OCI-M1 (cell line): ENCODE measurements at regions not wholly inside any gene's neighbourhood (a gene's known extent, or its start where the extent isn't known, plus 50 kb on each side); places are given as distances from the start of the nearest gene placed in this dataset.
A peak's percentile ranks its signal among the peaks of the same experiment; 100 is the strongest.

Experiments used
- DNase-seq: peaks from one replicate; lab custom pipeline; 2025; lab: John Stamatoyannopoulos, UW

- no peak for DNase-seq
Measured at GRCh38 chr11:104338186-104338585, 174.2 kb upstream of the PDGFD start.

GRCh38 chr11:104337273-104337672 is 173.3 kb upstream of the PDGFD start:
- DNase-seq, result no peak

GRCh38 chr11:104333977-104334376 is 170.0 kb upstream of the PDGFD start:
- DNase-seq, result peak; percentile 4

GRCh38 chr11:104332110-104332509 is 168.2 kb upstream of the PDGFD start:
- peak; percentile 0 for DNase-seq

GRCh38 chr11:104329078-104329665 is 165.2 kb upstream of the PDGFD start:
- no peak for DNase-seq

- no peak for DNase-seq
Measured at GRCh38 chr11:104328512-104328907, 164.6 kb upstream of the PDGFD start.

- DNase-seq, result no peak
Measured at GRCh38 chr11:104327861-104328511, 164.0 kb upstream of the PDGFD start.

GRCh38 chr11:104325093-104325492 is 161.1 kb upstream of the PDGFD start:
- DNase-seq, result no peak

GRCh38 chr11:104324276-104324675 is 160.3 kb upstream of the PDGFD start:
- DNase-seq, result no peak

GRCh38 chr11:104323841-104324240 is 159.9 kb upstream of the PDGFD start:
- no peak for DNase-seq

- DNase-seq, result no peak
Measured at GRCh38 chr11:104322696-104323095, 158.7 kb upstream of the PDGFD start.

GRCh38 chr11:104320956-104321355 is 157.0 kb upstream of the PDGFD start:
- DNase-seq, result no peak

- DNase-seq, result no peak
Measured at GRCh38 chr11:104320097-104320496, 156.2 kb upstream of the PDGFD start.

GRCh38 chr11:104319396-104319795 is 155.4 kb upstream of the PDGFD start:
- DNase-seq, result no peak

GRCh38 chr11:104306862-104307474 is 143.0 kb upstream of the PDGFD start:
- no peak for DNase-seq

GRCh38 chr11:104301776-104302175 is 137.8 kb upstream of the PDGFD start:
- no peak for DNase-seq

- no peak for DNase-seq
Measured at GRCh38 chr11:104291646-104292045, 127.7 kb upstream of the PDGFD start.

- DNase-seq, result no peak
Measured at GRCh38 chr11:104286129-104286528, 122.2 kb upstream of the PDGFD start.

GRCh38 chr11:104279587-104279986 is 115.6 kb upstream of the PDGFD start:
- no peak for DNase-seq

GRCh38 chr11:104275992-104276391 is 112.0 kb upstream of the PDGFD start:
- DNase-seq, result peak; percentile 1

- DNase-seq, result no peak
Measured at GRCh38 chr11:104260456-104260855, 96.5 kb upstream of the PDGFD start.

- no peak for DNase-seq
Measured at GRCh38 chr11:104259121-104259610, 95.2 kb upstream of the PDGFD start.

GRCh38 chr11:104256525-104256924 is 92.6 kb upstream of the PDGFD start:
- DNase-seq, result peak; percentile 0
